Activated T-helper 1 cell treated with anti-CD3 and anti-CD28 coated beads, Interleukin-12 subunit alpha, Interleukin-12 subunit beta, Interleukin-2, Interleukin-4 antibody, amounts not matched to agents 30 ng/mL and 10 ng/mL and 1 ng/mL, durations not matched to agents 14 hours and 24 hours and 36 hours (primary cell): ENCODE measurements at regions not wholly inside any gene's neighbourhood (a gene's known extent, or its start where the extent isn't known, plus 50 kb on each side); places are given as distances from the start of the nearest gene placed in this dataset.

Experiments used
- DNase-seq: peaks from one replicate; pipeline ENCODE4 v3.0.0; 2021; ENCODE audit warnings: low spot score
- H3K27ac Mint-ChIP-seq: one replicate; pipeline ENCODE4 v1.8.0; 2021; ENCODE audit warnings: mild to moderate bottlenecking, mixed read lengths
- H3K27me3 Mint-ChIP-seq: one replicate; pipeline ENCODE4 v1.8.0; 2022; ENCODE audit warnings: mild to moderate bottlenecking, moderate library complexity, mixed read lengths; ENCODE audit not compliant: insufficient read depth
- H3K36me3 Mint-ChIP-seq: one replicate; pipeline ENCODE4 v1.8.0; 2021; ENCODE audit warnings: low read depth, mixed read lengths
- H3K4me1 Mint-ChIP-seq: one replicate; pipeline ENCODE4 v1.8.0; 2021; ENCODE audit warnings: low read depth, mixed read lengths
- H3K4me3 Mint-ChIP-seq: one replicate; pipeline ENCODE4 v1.8.0; 2021; ENCODE audit warnings: mild to moderate bottlenecking, moderate library complexity, mixed read lengths
- H3K9me3 Mint-ChIP-seq: one replicate; pipeline ENCODE4 v1.8.0; 2021; ENCODE audit warnings: mixed read lengths
- intact Hi-C: fragments of 100-400 bp; cut with micrococcal nuclease; formaldehyde crosslinking; loops from one replicate; pipeline ENCODE4 v1.15.1; 2024

DNA sequence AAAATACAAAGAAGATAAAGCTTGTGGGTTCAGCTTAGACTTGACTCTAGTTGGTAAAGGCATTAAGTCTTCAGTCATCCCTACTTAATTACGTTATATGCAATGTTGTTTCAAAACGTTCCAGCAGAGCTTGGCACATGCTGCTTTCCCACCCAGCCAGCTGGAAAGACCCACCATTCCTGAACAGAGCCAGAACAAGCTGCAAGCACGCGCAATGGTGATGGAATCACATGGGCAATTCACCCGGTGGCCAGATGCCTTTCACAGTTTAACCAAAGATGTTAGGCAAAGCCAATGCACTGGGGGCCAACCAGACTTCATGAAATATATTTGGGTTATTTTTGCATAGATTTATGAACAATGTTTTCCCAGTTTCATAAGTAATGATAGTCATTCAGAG is 123.4 kb upstream of the CDH20 start:
- Mint-ChIP-seq H3K4me1 (no peaks in the 10 kb centered on the region), H3K4me3 (no peak overlapping the region)
- intact Hi-C loops = no loop called here

DNA sequence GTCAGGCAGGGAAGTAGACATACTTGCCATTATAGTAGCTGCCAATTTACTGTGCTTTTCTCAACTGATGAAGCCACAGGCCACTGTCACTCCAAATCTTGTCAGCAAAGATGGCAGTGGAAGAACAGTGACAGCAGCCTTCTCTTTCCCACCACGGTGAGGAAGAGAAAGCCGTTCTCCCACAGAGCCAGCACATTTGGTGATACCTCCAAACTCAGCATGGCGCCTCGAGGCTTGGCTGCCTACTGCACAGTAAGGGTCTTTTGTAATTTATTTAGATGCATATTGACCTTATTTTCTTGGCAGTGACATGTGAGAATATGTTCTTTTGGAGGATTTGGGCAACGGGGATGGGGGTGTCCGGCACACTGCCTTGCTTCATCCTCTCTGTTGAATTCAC is 117.2 kb upstream of the CDH20 start:
- Mint-ChIP-seq H3K27me3 (no peaks in the 10 kb centered on the region), H3K27ac (no peak overlapping the region), H3K9me3 (no peaks in the 10 kb centered on the region), H3K4me3 (no peak overlapping the region), H3K36me3 (no peaks in the 10 kb centered on the region), H3K4me1 (no peaks in the 10 kb centered on the region)
- no peak for DNase-seq
- intact Hi-C loops = no loop called here

More for the DNA sequence above, 123.4 kb upstream of the CDH20 start:
- Mint-ChIP-seq H3K36me3 (no peaks in the 10 kb centered on the region), H3K9me3 (no peaks in the 10 kb centered on the region), H3K27me3 (no peaks in the 10 kb centered on the region), H3K27ac (no peak overlapping the region)
- no peak for DNase-seq

DNA sequence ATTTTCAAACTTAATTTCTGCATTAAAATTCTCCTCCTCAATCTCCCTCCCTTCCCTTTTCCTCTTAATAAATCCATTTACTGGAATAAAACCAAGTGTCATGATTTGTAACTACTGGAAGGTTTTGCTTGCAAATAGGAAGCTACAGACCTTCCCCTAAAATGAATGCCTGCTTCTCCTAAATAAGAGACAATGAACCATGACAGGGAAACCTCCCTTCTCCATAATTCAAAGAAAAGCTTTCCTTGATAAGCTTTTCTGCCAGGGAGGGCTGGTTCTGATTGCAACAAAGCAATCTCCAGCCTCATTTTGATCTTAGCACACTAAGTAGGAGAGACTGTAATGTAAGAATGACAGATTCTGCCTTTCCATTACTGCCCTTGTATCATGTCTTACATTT is 111.0 kb upstream of the CDH20 start:
- intact Hi-C loops = no loop called here
- DNase-seq = no peak
- no peaks in the 10 kb centered on the region for H3K36me3 Mint-ChIP-seq
- no peaks in the 10 kb centered on the region for H3K27me3 Mint-ChIP-seq
- H3K27ac Mint-ChIP-seq = no peak overlapping the region
- no peak overlapping the region for H3K4me3 Mint-ChIP-seq
- no peaks in the 10 kb centered on the region for H3K4me1 Mint-ChIP-seq
- H3K9me3 Mint-ChIP-seq = no peaks in the 10 kb centered on the region

DNA sequence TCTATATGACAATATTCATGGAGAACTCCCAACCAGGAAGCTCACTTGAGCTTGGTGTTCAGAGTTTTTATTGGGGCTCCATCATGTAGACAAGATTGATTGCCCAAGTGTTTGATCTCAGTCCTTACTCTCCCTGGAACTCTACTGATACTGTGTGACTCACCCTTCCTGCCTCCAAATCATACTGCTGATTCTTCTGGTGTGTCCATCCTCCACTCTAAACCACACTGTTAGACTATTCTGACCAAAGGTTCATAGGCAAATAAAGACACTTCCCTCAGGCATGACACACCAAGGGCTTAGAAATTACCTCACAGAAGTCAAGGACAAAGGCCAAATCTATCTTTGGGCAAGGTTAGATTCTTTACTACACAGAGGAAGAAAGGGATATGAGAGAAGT is 107.9 kb upstream of the CDH20 start:
- no peaks in the 10 kb centered on the region for H3K9me3 Mint-ChIP-seq
- H3K36me3 Mint-ChIP-seq = no peaks in the 10 kb centered on the region
- H3K4me3 Mint-ChIP-seq = no peak overlapping the region
- intact Hi-C loops = no loop called here
- no peak overlapping the region for H3K27ac Mint-ChIP-seq
- H3K4me1 Mint-ChIP-seq = no peaks in the 10 kb centered on the region
- H3K27me3 Mint-ChIP-seq = no peaks in the 10 kb centered on the region
- no peak for DNase-seq

DNA sequence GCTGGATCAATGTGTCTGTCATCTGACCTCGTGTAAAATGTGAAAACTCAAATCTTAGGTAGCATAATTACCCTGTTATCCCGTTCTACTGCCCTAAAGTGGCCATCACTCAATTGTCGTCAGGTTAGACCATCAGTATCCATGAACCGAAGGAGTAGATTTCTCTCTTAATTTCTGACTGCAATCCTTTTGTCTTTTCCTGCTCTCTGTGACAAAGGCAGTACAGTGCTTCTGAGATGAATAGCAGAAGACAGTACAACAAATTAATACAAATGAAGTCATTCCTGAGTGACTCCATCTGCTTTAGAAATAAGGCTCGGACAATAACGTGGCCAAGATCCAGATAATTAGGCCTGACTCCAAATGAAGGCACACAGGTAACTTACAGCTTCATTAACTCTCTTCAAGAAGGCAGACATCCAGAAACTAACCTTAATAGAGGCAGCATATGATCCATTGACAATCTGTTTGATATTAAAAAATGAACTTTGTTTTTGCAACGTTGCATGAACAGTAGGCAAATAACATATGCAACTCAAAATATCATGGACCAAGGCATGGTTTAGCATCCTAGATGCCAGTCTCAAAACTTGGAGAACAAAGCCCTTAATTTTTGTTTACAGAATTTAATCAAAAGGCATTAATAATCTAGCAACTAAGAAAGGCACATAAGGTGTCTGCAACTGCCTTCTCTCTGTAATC is 96.7 kb upstream of the CDH20 start:
- intact Hi-C loops = no loop called here
- no peak overlapping the region for H3K27ac Mint-ChIP-seq
- no peak for DNase-seq

DNA sequence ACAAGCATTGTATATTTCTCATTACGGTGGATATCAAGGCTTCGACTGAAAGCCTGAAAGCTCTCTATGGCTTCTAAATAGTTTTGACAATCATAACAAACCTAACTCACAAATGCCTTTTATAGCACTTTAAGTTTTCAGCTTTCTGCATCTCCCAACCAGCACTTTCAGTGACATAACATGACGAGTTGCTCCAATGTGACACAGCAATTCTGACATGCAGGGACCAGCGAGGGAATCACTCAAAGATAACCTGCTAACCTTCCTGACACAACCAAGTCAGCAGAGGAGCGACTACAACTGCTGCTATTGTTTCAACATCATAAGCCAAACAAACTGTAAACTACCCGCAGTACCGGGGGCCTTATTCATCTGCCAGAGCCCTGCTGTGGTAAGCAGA is 95.7 kb upstream of the CDH20 start:
- H3K9me3 Mint-ChIP-seq = no peaks in the 10 kb centered on the region
- H3K4me1 Mint-ChIP-seq = no peaks in the 10 kb centered on the region
- no peaks in the 10 kb centered on the region for H3K36me3 Mint-ChIP-seq
- DNase-seq = no peak
- intact Hi-C loops = no loop called here
- no peak overlapping the region for H3K27ac Mint-ChIP-seq
- H3K27me3 Mint-ChIP-seq = no peaks in the 10 kb centered on the region
- no peak overlapping the region for H3K4me3 Mint-ChIP-seq

More for the DNA sequence above, 96.7 kb upstream of the CDH20 start:
- no peak overlapping the region for H3K4me3 Mint-ChIP-seq
- H3K9me3 Mint-ChIP-seq = no peaks in the 10 kb centered on the region
- no peaks in the 10 kb centered on the region for H3K36me3 Mint-ChIP-seq
- H3K27me3 Mint-ChIP-seq = no peaks in the 10 kb centered on the region
- H3K4me1 Mint-ChIP-seq = no peaks in the 10 kb centered on the region

DNA sequence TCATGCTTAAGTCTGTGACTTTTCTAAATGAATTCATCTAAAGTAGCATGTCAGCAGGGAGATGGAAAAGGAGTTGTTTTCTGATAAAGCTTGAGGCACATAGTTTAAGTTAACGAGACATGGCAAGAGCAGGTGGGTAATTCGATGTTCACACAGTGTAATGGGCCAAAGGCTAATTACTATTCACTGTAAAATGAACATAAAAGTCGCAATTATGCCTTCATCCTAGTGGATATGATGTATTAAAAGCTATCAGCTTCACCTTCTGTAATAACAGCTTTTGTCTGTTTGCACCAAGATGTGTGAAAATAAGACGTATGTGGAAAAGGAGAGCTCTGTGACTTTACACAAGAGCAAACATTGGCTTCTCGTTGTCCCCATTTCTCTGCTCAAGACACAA is 94.2 kb upstream of the CDH20 start:
- no peaks in the 10 kb centered on the region for H3K27me3 Mint-ChIP-seq
- DNase-seq = no peak
- H3K9me3 Mint-ChIP-seq = no peaks in the 10 kb centered on the region
- intact Hi-C loops = no loop called here
- no peaks in the 10 kb centered on the region for H3K4me1 Mint-ChIP-seq
- no peak overlapping the region for H3K4me3 Mint-ChIP-seq
- no peak overlapping the region for H3K27ac Mint-ChIP-seq
- no peaks in the 10 kb centered on the region for H3K36me3 Mint-ChIP-seq

DNA sequence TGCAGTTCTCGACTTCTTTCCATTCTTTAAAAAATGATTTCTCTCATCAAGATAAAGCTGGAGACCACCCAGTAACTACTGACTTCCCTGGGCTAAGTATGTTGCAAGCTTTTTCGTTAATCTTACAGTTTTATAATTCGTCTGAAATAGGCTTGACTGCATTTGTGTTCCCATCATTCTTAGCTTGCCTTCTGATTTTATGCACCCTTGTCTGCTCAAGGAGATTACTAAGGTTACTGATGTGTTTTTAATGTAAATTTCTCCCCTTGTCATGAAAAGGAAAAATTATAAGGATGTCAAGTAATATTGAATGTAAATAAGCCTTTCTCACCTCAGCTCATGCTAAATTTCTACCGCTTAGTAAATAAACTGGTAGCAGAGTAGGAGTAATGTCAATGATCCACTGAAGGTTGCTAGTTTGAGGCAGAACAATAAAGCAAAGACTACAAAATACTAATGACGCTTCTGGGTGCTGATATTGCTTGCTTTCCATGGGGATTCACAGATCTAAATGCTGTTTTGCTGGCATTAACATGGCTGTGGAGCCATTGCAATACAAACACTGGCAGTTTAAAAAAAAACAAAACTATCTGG is 91.9 kb upstream of the CDH20 start:
- Mint-ChIP-seq H3K4me3 (no peak overlapping the region), H3K36me3 (no peaks in the 10 kb centered on the region), H3K9me3 (no peaks in the 10 kb centered on the region), H3K27me3 (no peaks in the 10 kb centered on the region), H3K27ac (no peak overlapping the region), H3K4me1 (no peaks in the 10 kb centered on the region)
- no peak for DNase-seq
- intact Hi-C loops = no loop called here

DNA sequence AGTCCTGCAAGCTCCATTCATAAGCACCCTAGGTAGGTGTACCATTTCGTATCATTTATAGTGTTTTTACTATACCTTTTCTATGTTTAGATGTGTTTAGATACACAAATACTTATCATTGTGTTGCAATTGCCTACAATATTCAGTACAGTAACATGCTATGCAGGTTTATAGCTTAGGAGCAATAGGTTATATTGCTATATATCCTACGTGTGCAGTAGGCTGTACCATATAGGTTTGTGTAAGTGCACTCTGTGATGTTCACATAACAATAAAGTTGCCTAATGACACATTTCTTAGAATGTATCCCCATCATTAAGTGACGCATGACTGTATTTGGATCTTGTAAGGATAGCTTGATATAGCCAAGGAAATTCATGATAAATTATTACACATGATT is 88.6 kb upstream of the CDH20 start:
- no peak overlapping the region for H3K4me3 Mint-ChIP-seq
- H3K36me3 Mint-ChIP-seq = no peaks in the 10 kb centered on the region
- no peaks in the 10 kb centered on the region for H3K4me1 Mint-ChIP-seq
- intact Hi-C loops = no loop called here
- DNase-seq = no peak
- no peak overlapping the region for H3K27ac Mint-ChIP-seq
- no peaks in the 10 kb centered on the region for H3K9me3 Mint-ChIP-seq
- no peaks in the 10 kb centered on the region for H3K27me3 Mint-ChIP-seq

DNA sequence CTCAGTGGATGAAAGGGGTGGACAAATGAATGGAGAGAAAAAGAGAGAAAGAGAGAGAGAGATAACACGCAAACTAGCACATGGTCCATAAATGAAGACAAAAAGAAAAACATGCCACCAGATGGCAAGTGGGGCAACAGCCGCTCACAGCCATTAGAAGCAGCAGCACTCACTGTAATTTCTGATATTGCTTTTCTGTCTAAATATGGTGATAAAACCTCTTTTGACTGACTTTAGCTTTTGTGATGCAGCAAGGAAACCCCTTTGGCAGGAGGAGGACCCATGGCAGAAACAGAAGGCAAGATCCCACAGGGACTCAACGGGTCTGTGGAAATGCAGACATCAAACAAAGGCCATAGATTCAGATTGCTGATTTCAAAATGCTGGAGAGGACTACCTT is 88.0 kb upstream of the CDH20 start:
- Mint-ChIP-seq H3K9me3 (no peaks in the 10 kb centered on the region), H3K4me1 (no peaks in the 10 kb centered on the region), H3K36me3 (no peaks in the 10 kb centered on the region), H3K27ac (no peak overlapping the region), H3K4me3 (no peak overlapping the region), H3K27me3 (no peaks in the 10 kb centered on the region)
- intact Hi-C loops = no loop called here
- DNase-seq = no peak

DNA sequence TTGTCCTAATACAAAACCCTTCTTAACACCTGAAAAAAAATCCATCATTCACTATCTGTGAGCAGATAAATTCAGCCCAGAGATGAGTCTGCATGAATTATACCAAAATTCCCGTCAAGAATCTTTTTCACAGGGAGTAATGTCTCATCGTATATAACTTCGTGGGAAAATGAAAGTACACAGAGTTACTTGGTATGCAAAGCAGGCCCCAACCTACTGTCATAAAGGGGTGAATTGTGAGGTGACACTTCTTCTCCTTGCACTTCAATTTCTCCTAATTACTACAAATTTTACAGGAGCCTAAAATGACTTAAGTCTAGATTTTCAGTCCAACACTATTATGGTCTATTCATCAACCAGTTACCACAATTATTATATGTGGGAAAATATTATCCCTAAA is 84.6 kb upstream of the CDH20 start:
- Mint-ChIP-seq H3K27ac (no peak overlapping the region), H3K4me1 (no peaks in the 10 kb centered on the region), H3K9me3 (no peaks in the 10 kb centered on the region), H3K36me3 (no peaks in the 10 kb centered on the region), H3K27me3 (no peaks in the 10 kb centered on the region), H3K4me3 (no peak overlapping the region)
- intact Hi-C loops = no loop called here
- DNase-seq = no peak

DNA sequence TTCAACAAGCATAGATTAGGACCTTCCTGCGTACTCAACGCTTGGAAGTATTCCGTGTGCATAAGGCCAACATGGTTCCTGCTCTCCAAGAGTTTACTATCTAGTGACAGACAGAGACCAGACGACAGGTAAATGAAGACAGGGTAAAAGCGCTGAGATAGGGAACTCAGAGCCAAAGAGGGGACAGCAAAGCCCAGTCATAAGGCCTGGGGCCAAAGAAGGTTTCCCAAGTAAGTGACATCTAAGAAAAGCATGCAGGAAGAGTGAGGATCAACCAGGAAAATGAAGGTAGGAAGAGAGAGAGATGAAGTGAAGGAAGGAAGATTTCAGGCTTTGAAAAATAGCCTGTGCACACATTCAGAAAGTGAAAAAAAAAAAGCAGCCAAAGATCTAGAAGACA is 76.9 kb upstream of the CDH20 start:
- Mint-ChIP-seq H3K36me3 (no peaks in the 10 kb centered on the region), H3K4me1 (no peaks in the 10 kb centered on the region), H3K4me3 (no peak overlapping the region), H3K27ac (no peak overlapping the region), H3K27me3 (no peaks in the 10 kb centered on the region), H3K9me3 (no peaks in the 10 kb centered on the region)
- intact Hi-C loops = no loop called here
- no peak for DNase-seq

DNA sequence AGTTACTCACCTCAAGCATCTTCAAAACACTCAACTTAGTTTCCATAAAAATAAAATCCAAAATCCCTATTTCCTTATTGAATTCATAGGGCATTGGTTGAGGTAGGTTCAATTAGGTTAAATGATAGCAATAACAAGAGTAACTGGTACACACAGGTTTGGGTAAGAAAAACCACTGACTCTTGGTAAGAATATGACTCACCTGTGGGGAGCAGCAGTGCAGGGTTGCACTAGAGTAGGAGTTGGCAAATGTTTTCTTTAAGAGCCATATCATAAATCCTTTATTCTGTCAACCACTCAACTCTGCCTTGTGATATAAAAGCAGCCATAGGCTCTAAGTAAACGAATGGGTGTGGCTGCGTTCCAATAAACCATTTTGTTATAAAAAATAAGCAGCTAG is 71.4 kb upstream of the CDH20 start:
- intact Hi-C loops = no loop called here
- Mint-ChIP-seq H3K9me3 (peaks cover 9% of the 10 kb centered on the region), H3K4me1 (no peaks in the 10 kb centered on the region), H3K36me3 (no peaks in the 10 kb centered on the region), H3K27ac (no peak overlapping the region), H3K27me3 (no peaks in the 10 kb centered on the region), H3K4me3 (no peak overlapping the region)
- DNase-seq = no peak

DNA sequence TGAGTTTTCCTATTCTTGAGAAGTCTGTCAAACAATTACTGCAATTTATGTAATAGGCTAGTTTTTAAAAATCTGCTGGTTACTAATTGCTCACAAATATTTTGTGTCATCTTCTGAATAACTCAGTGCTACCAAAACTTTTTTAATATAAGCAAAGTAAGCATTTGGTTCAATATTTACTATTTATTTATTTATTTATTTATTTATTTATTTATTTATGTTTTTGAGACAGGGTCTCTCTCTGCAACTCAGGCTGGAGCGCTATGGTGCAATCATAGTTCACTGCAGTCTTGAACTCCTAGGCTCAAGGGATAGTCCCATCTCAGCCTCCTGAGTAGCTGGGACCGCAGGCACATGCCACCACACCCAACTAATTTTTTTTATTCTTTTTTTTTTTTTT is 60.4 kb upstream of the CDH20 start:
- Mint-ChIP-seq H3K27me3 (no peaks in the 10 kb centered on the region), H3K4me1 (no peaks in the 10 kb centered on the region), H3K9me3 (no peaks in the 10 kb centered on the region), H3K36me3 (no peaks in the 10 kb centered on the region), H3K4me3 (no peak overlapping the region), H3K27ac (no peak overlapping the region)
- no peak for DNase-seq
- intact Hi-C loops = no loop called here
